HL-60 (cell line): ENCODE measurements at regions not wholly inside any gene's neighbourhood (a gene's known extent, or its start where the extent isn't known, plus 50 kb on each side); places are given as distances from the start of the nearest gene placed in this dataset.

ENCODE experiments used
- GABPA ChIP-seq: IDR thresholded peaks from 2 replicates; pipeline ENCODE4 v1.6.1; 2012; ENCODE audit warnings: low read depth
- POLR2AphosphoS5 ChIP-seq: IDR thresholded peaks from 2 replicates; pipeline ENCODE4 v1.6.1; 2012; ENCODE audit warnings: low read depth
- SPI1 ChIP-seq: IDR thresholded peaks from 2 replicates; pipeline ENCODE4 v1.6.1; 2012; ENCODE audit warnings: low read depth, mild to moderate bottlenecking, borderline replicate concordance
- TF ChIP-seq, protein P1 (sequence below): IDR thresholded peaks from one replicate; pipeline ENCODE4 v1.5.1; 2011; ENCODE audit warnings: low read length, control low read depth, inconsistent platforms; ENCODE audit not compliant: insufficient read depth
- TF ChIP-seq, protein P2 (sequence below): IDR thresholded peaks from 2 replicates; pipeline ENCODE4 v1.6.1; 2012; ENCODE audit warnings: low read depth; ENCODE audit not compliant: insufficient replicate concordance

DNA sequence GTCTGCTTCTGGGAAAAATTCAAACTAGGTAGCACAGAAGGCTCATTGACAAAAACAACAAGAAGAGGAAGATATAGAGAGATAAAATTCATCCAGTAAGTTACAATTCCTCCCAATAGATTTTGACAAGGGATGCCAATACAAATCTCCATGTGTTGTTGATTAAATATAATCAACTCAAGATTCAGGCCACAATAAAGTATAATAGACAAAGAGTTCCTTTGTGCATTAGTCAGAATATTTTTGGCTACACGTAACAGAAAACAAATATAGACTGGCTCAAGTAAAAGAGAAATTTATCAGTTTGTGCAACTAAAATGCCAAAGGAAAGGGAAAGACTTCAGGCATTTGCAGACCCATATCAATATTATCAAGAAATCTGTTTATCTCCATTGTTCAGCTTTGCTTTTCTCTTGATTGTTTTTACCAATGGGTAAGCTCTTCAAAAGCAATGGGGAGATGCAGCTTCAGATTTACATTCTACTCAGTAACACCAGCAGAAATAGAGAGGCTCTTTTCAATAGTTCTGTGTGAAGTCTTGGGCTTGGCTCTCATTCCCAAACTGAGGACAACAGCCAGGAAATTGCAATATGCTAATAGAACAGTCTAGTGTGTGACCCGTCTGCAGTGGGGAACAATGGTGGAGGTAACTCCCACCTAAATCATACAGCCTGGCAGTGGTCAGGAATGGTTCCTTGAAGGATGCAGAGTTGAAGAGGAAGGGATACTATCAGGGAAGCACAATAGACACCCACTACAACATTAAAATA, 77.6 kb upstream of the PROK2 start:
- no peak for TF ChIP-seq SPI1
- TF ChIP-seq, protein P1, sequence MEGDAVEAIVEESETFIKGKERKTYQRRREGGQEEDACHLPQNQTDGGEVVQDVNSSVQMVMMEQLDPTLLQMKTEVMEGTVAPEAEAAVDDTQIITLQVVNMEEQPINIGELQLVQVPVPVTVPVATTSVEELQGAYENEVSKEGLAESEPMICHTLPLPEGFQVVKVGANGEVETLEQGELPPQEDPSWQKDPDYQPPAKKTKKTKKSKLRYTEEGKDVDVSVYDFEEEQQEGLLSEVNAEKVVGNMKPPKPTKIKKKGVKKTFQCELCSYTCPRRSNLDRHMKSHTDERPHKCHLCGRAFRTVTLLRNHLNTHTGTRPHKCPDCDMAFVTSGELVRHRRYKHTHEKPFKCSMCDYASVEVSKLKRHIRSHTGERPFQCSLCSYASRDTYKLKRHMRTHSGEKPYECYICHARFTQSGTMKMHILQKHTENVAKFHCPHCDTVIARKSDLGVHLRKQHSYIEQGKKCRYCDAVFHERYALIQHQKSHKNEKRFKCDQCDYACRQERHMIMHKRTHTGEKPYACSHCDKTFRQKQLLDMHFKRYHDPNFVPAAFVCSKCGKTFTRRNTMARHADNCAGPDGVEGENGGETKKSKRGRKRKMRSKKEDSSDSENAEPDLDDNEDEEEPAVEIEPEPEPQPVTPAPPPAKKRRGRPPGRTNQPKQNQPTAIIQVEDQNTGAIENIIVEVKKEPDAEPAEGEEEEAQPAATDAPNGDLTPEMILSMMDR: no peak
- no peak for TF ChIP-seq POLR2AphosphoS5
- TF ChIP-seq, protein P2, sequence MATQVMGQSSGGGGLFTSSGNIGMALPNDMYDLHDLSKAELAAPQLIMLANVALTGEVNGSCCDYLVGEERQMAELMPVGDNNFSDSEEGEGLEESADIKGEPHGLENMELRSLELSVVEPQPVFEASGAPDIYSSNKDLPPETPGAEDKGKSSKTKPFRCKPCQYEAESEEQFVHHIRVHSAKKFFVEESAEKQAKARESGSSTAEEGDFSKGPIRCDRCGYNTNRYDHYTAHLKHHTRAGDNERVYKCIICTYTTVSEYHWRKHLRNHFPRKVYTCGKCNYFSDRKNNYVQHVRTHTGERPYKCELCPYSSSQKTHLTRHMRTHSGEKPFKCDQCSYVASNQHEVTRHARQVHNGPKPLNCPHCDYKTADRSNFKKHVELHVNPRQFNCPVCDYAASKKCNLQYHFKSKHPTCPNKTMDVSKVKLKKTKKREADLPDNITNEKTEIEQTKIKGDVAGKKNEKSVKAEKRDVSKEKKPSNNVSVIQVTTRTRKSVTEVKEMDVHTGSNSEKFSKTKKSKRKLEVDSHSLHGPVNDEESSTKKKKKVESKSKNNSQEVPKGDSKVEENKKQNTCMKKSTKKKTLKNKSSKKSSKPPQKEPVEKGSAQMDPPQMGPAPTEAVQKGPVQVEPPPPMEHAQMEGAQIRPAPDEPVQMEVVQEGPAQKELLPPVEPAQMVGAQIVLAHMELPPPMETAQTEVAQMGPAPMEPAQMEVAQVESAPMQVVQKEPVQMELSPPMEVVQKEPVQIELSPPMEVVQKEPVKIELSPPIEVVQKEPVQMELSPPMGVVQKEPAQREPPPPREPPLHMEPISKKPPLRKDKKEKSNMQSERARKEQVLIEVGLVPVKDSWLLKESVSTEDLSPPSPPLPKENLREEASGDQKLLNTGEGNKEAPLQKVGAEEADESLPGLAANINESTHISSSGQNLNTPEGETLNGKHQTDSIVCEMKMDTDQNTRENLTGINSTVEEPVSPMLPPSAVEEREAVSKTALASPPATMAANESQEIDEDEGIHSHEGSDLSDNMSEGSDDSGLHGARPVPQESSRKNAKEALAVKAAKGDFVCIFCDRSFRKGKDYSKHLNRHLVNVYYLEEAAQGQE: no peak
- no peak for TF ChIP-seq GABPA
